ENCODE measurements at regions not wholly inside any gene's neighbourhood (a gene's known extent, or its start where the extent isn't known, plus 50 kb on each side); places are given as distances from the start of the nearest gene placed in this dataset.
A peak's percentile ranks its signal among the peaks of the same experiment; 100 is the strongest.

DNA sequence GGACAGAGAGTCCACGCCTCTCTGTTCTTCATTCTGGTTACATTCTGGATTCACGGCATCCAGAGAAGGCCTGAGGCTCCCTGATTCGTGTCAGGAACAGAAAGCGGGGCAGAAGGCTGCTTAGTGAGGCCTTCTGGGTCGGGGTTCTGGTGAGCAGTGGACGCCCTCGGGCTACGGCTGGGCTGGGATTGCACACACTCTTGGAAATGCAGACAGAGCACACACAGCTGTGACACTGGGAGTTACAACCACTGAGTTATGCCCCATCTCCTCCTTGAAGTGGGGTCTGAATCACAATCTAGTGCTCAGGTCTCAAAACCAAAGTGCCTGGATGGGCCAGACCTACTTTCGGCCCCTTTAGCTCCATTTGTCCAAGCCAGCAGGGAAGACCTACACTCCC, 156.9 kb upstream of the GDF10 start:
- ATAC-seq = no peak
- no peak overlapping the region for H3K4me3 ChIP-seq
- no peak for TF ChIP-seq CTCF (IDR thresholded peaks at IDR 0.05)
- no peak overlapping the region for H3K27ac ChIP-seq
- H3K9me3 ChIP-seq = no peaks in the 10 kb centered on the region
- no peaks in the 10 kb centered on the region for H3K4me1 ChIP-seq
- H3K27me3 ChIP-seq (ENCODE audit: low read depth) = no peaks in the 10 kb centered on the region
- no peak for DNase-seq
- H3K36me3 ChIP-seq = no peaks in the 10 kb centered on the region
- intact Hi-C loops (cut with DNase I) = no loop called here

DNA sequence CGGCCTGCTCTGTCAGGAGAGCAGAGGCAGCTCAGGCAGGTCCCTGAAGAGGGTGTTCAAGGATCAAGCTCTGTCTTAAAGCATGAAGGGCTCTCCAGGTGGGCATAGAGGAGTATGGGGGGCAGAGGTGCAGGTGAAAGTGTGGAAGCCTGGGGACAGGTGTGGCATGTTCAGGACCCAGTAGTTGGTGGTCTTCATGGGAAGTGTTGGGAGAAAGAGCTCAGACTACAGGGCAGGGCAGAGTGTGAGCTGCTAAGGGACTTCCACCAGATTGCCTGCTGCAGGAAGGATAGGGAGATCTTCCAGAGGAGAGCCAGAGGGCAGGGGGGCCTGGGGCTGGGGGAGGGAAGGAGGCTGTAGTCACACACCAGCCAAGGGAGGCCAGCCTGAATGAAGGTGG, 156.5 kb upstream of the GDF10 start:
- Histone ChIP-seq H3K4me1 (no peaks in the 10 kb centered on the region), H3K27ac (no peak overlapping the region), H3K27me3 (ENCODE audit: low read depth) (no peaks in the 10 kb centered on the region), H3K9me3 (no peaks in the 10 kb centered on the region), H3K4me3 (no peak overlapping the region), H3K36me3 (no peaks in the 10 kb centered on the region)
- DNase-seq (no peak), ATAC-seq (no peak)
- intact Hi-C loops (cut with DNase I) = no loop called here
- TF ChIP-seq CTCF (IDR thresholded peaks at IDR 0.05) = no peak

DNA sequence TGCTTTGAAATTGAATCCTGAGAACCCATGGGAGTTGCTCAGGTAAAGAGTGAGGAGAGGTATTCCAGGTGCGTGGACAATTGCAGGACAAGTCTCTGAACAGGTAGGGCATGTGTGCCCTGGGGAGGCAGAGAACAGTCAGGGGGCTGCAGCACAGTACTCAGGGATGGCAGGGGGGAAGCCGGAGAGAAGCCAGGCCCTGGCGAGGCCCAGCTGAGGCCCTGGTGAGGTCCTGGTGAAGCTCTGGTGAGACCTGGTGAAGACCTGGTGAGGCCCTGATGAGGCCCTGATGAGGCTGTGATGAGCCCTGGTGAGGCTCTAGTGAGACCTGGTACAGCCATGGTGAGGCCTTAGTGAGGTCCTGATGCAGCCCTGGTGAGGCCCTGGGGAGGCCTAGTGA, 155.5 kb upstream of the GDF10 start:
- H3K9me3 ChIP-seq = no peaks in the 10 kb centered on the region
- no peak for TF ChIP-seq CTCF (IDR thresholded peaks at IDR 0.05)
- H3K27ac ChIP-seq = no peak overlapping the region
- ATAC-seq (peak in 1 of 2 donors; percentile 7), DNase-seq (no peak)
- H3K36me3 ChIP-seq = no peaks in the 10 kb centered on the region
- no peak overlapping the region for H3K4me3 ChIP-seq
- H3K27me3 ChIP-seq (ENCODE audit: low read depth) = no peaks in the 10 kb centered on the region
- no peaks in the 10 kb centered on the region for H3K4me1 ChIP-seq
- intact Hi-C loops (cut with DNase I) = no loop called here

GRCh38 chr10:47145290-47145934, 154.6 kb upstream of the GDF10 start:
- Histone ChIP-seq H3K36me3 (no peaks in the 10 kb centered on the region), H3K4me3 (no peak overlapping the region), H3K4me1 (no peaks in the 10 kb centered on the region), H3K27ac (no peak overlapping the region), H3K9me3 (no peaks in the 10 kb centered on the region), H3K27me3 (ENCODE audit: low read depth) (no peaks in the 10 kb centered on the region)
- no peak for TF ChIP-seq CTCF (IDR thresholded peaks at IDR 0.05)
- intact Hi-C loops (cut with DNase I) = no loop called here
- no peak for ATAC-seq
- no peak for DNase-seq

DNA sequence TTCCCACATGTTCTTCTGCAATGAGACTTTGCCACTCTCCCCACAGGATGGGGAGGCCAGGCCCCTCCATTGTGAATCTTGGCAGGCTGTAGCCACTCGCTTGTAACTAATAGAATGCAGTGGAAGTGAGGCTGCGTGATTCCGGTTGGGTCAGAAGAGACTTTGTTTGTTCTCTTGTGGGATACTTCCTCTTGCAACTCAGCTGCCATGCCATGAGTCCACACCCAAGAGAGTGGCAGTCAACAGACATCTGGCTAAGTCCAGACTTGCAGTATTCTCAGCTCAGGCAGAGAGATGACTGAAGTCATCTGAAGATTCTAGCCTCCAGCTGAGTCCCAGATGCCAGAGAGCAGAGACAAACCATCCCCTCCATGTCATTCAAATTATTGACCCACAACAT, 153.4 kb upstream of the GDF10 start:
- DNase-seq = no peak
- no peaks in the 10 kb centered on the region for H3K9me3 ChIP-seq
- no peaks in the 10 kb centered on the region for H3K27me3 ChIP-seq (ENCODE audit: low read depth)
- no peaks in the 10 kb centered on the region for H3K4me1 ChIP-seq
- peak in 1 of 2 donors; percentile 50 for ATAC-seq
- no peak overlapping the region for H3K4me3 ChIP-seq
- no peak for TF ChIP-seq CTCF (IDR thresholded peaks at IDR 0.05)
- intact Hi-C loops (cut with DNase I) = no loop called here
- H3K27ac ChIP-seq = no peak overlapping the region
- H3K36me3 ChIP-seq = no peaks in the 10 kb centered on the region
